NCI-H2227 (cell line): ENCODE measurements at regions not wholly inside any gene's neighbourhood (a gene's known extent, or its start where the extent isn't known, plus 50 kb on each side); places are given as distances from the start of the nearest gene placed in this dataset.

ENCODE experiments used
- DNase-seq: peaks from one replicate; lab custom pipeline; 2025; ENCODE audit not compliant: unreplicated experiment; lab: John Stamatoyannopoulos, UW

DNA sequence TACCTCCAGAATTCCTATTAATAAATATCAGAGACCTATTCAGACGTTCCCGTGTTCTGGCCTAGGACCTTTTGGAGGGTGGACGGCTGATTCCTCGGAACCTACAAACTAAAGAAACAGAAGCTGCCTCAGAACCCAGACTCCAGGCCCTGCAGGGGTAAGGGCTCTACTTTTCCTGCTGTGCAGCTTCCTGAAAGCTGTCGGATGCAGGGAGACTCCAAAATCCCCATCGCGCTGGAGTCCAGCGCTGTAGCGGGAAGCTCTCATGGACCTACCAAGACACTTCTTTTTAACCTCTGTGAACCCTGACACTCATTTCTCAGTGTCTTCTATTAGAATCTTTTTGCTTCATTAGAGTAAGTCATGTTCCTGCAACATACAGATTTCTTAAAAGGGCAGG is 244.5 kb upstream of the PITRM1 start:
- no peak for DNase-seq

- no peak for DNase-seq
These were observed 243.5 kb upstream of the PITRM1 start for GRCh38 chr10:3415878-3416605.

- DNase-seq = no peak
These were observed 242.6 kb upstream of the PITRM1 start for GRCh38 chr10:3415038-3415736.

DNA sequence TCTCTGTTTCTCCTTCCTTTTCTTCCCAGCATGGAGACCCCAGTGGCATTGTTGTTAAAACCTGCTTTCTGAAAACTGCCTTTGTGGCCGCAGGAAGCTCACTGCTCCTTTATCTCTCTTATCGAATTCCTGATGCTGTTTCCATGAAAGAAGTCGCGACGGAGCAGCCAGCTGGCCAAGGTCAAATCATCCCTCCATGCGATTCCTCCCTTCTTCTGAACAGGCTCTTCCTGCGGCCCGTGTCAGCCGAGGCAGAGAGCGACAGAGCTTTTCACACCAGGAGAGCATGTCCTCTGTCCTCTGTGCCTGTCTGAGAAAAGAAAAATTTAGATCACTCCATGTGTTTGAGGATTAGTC is 242.1 kb upstream of the PITRM1 start:
- DNase-seq = no peak

GRCh38 chr10:3413937-3414666 is 241.5 kb upstream of the PITRM1 start:
- no peak for DNase-seq

DNA sequence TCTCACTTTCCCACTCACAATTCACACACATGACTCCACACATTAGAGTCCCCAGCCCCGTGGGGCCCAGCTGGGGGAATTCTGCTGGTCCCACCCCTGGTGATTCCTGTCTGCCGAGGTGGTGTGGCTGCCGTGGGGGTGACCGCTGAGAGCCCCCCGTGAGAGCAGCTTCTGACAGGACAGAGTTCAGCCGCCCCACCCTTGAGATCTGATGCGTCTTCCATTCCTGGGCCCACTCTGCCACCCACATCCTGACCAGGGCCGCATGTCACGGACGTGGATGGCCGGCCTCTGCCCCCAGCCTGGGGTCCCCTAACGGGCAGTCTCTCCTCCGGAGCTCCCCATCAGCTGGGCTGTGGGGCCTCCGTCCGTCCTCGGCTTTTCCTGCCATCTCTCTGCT is 240.1 kb upstream of the PITRM1 start:
- no peak for DNase-seq

DNA sequence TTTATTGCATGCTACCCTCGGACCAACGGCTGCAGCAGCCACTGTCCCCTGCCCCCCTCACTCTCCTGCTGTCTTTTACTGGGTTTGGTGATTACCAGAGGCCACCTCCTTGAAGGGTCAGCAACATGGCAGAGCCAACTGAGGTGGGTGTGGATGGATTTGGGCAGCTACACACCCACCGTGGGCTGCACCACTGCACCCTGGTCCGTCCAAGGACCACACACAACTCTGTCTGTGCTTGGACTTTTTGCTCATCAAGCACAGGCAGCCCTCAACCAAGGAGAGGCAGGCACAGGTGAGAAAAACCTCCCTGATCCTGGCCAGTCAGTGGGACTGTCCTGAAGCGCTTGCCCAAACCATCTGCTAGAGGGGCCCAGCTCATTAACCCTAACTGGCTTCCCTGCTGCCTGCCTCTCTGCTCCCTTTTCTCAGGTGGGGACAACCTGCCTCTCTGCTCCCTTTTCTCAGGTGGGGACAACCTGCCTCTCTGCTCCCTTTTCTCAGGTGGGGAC is 239.5 kb upstream of the PITRM1 start:
- DNase-seq = no peak

DNA sequence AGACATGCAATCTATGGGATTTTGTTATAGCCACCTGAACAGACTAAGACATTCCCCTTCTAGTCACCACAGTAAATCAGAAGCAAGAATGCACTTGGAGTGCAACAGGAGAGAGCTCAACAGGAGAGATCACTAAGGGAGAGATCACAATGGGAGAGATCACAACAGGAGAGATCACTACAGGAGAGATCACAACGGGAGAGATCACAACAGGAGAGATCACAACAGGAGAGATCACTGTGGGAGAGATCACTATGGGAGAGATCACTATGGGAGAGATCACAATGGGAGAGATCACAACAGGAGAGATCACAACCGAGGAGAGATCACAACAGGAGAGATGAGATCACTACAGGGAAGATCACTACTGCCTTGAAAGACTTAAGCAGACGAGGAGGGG is 238.5 kb upstream of the PITRM1 start:
- DNase-seq = no peak

- no peak for DNase-seq
These were observed 237.3 kb upstream of the PITRM1 start for GRCh38 chr10:3409928-3410327.

- no peak for DNase-seq
These were observed 236.2 kb upstream of the PITRM1 start for GRCh38 chr10:3408603-3409365.

DNA sequence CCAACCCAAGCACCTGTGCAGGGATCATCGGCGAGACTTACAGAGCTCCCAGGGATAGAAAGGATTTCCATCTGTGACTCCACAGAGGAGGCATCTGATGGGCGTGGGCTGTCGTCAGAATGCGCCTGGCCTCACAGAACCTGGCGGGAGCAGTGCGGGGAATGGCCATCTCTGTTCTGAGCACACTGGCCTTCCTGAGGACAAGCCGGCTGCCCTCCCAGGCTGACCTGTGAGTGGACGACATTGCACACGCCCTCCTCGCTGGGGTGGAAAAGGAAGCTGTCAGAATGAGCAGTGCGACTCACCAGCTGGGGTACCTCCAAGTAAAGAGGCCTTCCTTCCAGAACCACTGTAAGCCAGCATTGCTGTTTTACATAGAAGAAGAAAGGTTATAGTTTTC is 234.6 kb upstream of the PITRM1 start:
- no peak for DNase-seq

GRCh38 chr10:3406556-3406955 is 234.0 kb upstream of the PITRM1 start:
- DNase-seq = no peak

- DNase-seq = no peak
These were observed 231.8 kb upstream of the PITRM1 start for GRCh38 chr10:3404381-3404780.

GRCh38 chr10:3402187-3402751 is 229.7 kb upstream of the PITRM1 start:
- no peak for DNase-seq

DNA sequence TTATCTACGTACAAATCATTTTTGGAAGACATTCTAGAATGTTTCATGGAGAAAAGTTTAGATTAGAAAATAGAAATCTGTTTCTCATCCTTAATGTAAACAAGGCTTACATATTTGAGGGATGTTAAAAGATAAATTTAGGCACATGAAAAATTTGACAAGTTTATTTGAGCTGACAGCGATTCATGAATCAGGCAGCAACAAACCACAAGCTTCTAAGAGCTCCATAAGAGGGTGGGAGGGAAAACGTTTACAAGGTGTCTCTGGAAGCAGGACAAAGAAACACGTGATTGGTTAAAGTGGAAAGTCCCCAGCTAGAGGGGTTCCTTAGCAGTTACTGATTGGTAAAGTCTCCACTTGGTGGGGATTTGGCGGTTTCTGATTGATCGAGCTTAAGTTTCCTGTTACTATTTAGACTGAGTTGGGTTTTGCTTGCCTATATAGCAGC is 228.9 kb upstream of the PITRM1 start:
- no peak for DNase-seq

GRCh38 chr10:3400348-3400747 is 227.8 kb upstream of the PITRM1 start:
- DNase-seq = no peak

DNA sequence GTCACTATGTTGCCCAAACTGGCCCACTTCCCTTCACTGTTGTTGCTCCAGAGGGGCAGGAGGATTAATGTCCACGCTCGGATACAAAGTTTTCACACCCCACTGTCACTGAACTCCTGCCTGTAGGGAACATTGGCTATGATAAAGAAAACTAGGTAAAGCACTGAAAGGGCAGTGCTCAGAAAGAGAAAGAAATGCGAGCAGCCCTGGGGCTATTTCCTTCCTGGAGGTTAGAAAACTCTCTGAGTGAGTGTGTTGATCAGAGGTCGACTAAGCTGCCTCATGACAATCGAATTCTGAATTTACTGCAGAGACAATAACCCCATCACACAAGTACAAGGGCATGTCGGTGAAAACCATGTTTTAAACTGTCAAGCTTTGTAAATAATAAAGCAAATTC is 227.2 kb upstream of the PITRM1 start:
- DNase-seq = no peak

GRCh38 chr10:3398825-3399646 is 226.5 kb upstream of the PITRM1 start:
- no peak for DNase-seq

GRCh38 chr10:3397846-3398245 is 225.3 kb upstream of the PITRM1 start:
- no peak for DNase-seq

DNA sequence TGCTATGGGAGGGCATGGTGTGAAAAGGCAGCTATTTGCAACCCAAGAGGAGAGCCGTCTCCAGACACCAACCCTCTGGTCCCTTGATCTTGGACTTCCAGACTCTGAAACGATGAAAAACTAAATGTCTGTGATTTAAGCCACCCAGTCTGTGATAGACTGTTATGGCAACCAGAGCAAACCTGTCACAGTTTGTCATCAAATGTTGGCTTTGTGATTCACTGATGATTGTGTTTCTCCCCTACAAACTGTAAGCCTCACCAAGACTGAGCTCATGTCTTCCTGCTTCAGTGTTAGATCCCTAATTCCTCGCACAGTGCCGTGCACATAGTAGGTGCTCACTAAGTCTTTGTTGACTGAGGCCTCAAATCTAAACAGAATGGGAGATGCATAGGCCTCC is 224.6 kb upstream of the PITRM1 start:
- DNase-seq = no peak
